ENCODE measurements at regions not wholly inside any gene's neighbourhood (a gene's known extent, or its start where the extent isn't known, plus 50 kb on each side); places are given as distances from the start of the nearest gene placed in this dataset.

DNA sequence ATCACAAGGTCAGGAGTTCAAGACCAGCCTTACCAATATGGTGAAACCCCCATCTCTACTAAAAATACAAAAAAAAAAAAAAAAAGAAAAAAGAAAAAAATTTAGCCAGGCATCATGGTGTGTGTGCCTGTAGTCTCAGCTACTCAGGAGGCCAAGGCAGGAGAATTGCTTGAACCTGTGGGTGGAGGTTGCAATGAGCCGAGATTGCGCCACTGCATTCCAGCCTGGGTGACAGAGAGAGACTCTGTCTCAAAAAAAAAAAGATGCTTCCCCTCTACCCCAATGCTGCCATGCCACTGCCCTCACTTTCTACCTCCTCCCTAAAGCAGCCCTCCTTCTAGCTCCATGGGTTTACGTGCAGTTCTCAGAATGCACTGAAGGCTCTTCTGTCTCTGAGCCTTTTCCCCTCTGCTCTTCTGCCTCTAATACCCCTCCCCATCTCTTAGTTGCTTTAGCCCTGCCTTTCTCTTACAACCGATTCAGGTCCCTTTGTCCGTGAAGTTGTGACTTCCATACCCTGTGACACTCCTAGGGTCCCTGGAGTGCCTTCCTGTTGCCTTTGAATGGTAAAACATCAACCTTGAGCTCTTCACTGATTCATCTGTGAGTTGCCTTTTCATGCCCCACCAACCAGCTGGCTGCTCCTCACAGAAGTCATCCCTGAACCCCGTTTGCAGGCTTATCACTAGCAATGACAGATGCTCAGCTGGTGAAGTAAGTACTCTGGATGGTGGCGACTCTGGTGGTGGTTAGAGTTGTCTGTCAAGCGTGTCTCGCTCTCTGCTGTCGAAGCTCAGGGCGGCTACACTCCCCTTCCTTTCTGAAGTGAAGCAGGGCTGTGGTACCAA, 234.9 kb downstream of the RHOU start:
- DNase-seq (ENCODE audit: low spot score), result no peak

DNA sequence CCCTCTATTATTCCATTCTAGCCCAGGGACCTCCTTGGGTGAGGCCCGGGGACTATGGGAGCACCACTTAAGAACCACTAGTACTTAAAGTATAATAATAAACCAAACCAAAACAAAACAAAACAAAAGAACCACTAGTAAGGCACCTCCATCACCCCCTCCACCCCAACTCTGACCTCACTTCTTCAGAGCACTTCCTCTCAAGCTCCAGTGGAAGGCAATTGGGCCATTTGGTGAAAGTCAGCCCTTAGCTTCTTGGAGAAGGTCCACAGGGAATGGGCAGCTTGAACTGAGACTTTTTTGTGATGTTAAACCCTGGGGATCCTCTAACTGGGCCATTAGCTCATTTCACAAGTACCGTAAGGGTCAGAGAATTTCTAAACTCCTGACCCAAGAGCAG, 237.3 kb downstream of the RHOU start:
- DNase-seq (ENCODE audit: low spot score), result no peak

DNA sequence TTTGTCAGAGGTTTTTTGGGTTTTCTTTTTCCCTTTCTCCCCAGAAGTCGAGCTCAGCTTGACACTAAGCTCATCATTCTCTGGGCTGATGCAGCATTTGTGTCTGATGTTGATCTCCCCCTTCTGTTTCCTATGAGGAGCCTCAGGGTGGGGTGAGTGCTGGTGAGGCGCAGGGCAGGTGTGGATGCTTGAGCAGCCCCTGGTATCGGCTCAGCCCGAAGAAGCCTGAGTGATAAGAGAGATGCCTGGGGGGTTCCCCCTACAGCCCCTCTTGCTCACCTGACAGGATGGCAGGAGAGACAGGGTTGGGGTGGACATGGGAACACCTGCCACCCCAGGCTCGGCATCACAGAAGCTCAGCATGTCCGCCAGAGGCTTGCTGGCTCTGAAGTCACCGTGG, 239.0 kb downstream of the RHOU start:
- DNase-seq (ENCODE audit: low spot score), result no peak

DNA sequence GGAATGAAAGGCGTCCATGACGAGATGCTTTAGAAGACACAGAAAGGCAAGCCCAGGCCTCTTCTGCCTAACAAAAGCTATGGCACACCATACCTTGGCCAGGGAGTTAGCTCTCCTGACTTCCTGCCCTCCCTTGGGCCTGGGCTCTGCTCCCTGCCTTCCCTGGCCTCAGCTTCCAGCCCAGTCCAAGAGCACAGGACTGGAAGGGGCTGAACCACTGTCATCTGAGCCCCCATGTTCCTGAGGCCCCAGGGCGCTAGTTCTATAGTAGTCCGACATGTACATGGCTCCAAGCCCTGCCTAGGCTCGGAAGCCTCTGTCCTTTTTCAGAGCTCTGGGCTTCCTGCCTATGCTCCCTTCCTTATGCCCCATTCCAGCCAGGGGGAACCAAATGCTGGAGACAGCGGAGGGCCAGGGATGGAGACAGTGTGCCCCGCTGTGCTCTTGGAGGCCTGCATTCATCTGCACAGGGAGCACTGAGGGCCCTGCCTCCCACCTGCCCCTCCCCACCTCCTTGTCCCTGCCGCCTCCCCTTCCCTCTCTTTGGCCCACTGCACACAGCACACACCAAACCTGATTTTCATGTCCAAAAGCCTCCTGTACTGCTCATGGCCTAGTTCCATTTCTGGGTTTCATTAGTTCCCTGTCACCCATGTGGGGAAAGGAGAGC, 240.1 kb downstream of the RHOU start:
- DNase-seq (ENCODE audit: low spot score), result no peak

DNA sequence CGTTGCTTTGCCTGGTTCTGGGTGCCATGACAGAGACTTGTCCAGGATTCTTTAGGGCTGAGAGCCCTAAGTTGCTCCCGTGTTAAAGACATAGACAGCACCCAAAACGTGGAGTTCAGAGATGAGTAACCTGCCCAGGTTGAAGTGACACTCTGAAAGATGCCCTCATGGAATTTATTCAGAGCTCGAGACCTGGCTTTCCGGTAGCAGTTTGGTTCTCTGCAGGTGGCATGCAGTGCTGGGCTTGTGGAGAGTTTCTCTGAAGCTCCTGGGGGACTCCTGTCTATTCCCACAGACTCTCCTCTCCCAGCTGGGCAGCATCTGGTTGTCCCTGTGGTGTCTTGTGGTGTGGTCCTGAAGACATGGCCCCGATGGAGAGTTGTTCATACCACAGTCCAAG, 241.0 kb downstream of the RHOU start:
- DNase-seq (ENCODE audit: low spot score), result no peak

DNA sequence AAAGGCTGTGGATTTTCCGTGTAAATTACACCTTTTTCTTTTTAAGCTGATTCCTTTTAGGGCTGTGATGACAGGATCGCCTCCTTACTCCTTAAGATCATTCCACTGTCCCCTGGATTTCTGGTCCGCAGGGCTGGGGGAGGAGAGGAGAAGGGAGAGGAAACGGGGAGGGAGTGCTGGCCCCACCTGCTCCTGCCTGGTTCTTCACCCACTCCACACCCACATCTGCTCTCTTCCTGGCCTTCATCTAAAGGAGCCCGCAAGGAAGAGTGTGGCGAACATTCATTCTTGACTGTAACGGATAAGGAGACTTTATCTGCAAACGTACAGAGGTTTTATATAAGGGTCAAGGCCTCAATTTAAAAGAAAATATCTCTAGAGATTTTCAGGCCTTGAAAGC, 242.0 kb downstream of the RHOU start:
- DNase-seq (ENCODE audit: low spot score), result no peak

DNA sequence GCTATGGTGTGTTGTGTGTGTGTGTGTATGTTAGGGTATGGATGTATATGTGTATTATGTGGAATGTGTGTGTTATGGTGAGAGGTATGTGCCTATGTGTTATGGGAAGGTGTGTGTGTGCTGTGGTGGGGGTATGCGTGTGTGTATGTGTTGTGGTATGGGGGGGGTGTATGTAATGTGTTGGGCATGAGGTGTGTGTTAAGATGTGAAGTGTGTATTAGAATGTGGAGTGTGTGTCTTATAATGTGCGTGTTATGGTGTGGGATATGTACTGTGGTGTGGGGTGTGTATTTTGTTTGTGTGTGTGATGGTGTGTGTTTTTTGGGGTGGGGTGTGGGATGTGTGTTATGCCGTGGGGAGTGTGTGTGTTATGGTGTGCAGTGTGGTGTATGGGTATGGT, 242.5 kb downstream of the RHOU start:
- DNase-seq (ENCODE audit: low spot score), result no peak

DNA sequence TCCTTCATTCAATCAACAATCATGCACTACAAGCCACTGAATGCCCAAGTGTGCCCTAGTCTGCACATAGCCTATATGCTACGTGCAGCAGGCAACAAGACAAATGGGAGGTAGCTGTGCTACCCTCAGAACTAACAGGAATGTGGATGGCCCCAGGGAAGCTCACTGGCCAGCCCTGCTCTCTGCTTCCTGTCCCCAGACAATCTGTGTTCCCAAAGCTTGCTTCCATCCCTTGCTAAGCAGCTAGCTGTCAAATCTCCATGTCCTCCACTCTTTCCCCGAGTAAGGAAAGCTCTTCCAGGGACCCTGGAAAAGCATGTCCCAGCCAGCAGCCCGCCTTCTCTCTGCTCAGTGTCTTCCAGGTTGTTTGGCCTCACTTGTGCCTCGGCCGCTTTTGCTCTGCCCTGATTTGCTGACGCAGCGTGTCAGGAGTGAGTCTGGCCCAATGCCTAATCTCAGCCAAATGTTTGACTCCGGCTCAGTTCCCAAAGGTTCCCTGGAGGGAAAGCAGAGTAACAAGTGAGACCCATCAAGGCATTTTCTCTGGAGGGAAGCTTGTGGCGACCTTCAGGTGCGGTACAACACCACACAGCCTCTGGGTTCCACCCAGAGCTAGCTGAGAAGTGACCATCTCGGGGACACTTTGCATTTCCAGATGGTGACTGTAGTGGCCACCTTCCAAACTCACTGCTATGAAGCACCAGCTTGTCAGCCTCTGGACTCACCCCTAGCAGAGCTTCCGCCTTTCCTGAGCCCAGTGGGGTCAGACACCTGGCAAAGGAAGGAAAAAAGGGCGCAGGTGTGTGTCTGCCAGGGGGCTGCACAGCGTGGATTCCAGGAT, 243.4 kb downstream of the RHOU start:
- no peak for DNase-seq (ENCODE audit: low spot score)

DNA sequence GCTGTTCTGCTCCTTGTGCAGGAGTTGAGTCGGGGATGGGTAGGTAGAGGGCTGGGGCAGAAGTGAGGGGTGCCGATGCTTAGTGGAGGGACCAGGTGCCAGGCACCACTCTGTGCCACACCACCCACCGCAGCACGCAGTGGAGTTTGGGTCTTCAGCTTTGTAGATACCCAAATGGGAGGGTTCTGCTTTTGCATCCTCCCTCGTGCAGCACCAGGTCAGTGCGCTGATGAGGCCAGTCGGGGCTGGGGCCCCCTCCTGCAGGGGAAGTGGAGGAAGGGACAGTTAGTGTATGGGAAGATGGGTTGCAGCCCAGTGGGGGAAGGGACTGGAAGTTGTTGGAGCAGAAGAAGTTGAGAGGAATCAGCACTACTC, 244.0 kb downstream of the RHOU start:
- no peak for DNase-seq (ENCODE audit: low spot score)

DNA sequence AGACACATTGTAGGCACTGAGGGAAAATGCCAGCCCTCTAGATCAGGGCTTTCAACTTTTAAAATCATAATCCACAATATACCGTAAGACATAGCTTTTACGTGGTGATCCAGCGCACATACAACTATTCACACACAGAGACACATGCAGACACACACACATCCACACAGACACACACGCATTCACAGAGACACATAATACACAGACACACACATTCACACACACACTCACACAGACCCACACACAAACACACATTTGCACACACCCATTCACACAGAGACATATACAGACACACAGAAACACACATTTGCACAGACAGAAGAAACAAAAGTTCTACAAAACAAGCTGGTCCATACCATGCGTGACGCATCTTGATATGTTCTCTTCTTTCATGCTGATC, 244.5 kb downstream of the RHOU start:
- no peak for DNase-seq (ENCODE audit: low spot score)

DNA sequence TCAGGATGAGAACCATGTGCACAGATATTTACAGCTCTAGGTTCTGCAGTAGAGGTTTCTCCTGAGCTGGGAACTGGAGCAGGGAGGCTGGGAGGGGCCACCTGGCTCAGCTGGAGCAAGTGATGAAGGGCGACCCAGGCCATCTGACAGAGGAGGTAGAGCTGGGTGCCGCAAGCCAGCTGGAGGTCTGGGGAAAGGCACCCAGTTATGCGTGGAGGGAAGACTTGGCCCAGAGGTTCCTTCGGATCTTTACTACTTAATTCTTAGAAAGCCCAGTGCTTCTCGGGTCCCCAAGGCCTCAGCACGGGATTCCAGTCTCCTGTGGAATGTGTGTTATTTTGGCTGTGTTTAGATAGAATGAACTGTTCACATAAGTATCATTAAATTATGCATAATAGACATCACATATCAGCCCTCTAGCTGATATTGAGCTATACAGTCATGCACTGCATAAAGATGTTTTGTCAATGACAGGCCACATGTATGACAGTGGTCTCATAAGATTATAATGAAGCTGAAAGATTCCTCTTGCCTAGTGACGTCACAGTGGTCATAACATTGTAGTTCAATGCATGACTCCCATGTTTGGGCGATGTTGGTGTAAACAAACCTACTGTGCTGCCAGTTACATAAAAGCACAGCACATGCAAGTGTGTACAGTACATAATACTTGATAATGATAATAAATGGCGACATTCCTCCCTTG, 245.1 kb downstream of the RHOU start:
- no peak for DNase-seq (ENCODE audit: low spot score)

DNA sequence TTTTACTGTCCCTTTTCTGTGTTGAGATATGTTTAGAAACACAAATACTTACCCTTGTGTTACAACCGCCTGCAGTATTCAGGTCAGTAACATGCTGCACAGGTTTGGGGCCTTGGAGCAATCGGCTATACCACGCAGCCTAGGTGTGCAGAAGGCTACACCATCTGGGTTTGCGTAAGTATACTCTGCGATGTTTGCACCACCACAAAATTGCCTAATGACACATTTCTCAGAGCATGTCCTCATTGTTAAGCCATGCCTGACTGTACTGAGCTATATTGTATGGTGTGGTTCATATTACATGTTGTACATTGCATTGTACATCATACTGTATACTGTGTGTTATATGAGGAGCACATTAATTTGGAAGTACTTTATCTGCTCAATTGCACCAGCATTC, 247.4 kb downstream of the RHOU start:
- no peak for DNase-seq (ENCODE audit: low spot score)

DNA sequence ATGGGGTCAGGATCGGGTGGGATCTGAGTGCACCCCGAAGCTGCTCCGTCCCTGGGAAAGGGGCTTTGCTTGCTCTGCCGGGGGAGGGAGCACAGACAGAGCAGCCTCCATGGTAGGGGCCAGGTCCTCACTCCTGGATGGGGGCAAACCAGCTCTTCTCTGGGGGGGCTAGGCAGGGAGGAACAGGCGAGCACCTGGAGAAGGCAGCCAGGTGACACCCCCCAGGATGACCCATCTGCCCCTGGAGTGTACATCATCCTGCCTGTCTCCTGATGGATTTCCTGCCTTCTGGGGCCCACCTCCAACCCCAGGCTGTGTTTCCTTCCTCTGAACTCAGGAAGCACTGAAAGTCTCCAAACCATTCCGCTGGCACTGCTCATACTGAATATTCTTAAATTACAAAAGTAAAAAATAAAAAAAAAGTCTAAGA, 248.0 kb downstream of the RHOU start:
- no peak for DNase-seq (ENCODE audit: low spot score)

DNA sequence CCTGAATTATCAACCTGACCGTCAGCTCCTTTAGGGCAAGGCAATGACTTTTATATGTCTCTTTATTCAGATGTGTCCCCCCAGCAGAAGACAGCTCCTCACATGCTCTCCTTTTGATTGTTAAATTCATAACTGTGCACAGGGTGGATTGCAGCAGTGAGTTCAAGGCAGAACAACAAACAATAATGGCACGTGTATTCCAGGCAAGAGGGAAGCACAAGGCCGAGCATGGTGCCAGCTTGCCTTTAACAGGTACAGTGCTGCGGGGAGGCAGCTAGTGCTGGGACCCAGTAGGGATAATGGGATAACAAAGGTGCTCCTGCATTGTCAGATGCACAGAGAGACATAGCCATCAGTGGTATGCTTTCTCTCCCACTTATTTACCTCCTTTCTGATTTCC, 248.4 kb downstream of the RHOU start:
- no peak for DNase-seq (ENCODE audit: low spot score)

DNA sequence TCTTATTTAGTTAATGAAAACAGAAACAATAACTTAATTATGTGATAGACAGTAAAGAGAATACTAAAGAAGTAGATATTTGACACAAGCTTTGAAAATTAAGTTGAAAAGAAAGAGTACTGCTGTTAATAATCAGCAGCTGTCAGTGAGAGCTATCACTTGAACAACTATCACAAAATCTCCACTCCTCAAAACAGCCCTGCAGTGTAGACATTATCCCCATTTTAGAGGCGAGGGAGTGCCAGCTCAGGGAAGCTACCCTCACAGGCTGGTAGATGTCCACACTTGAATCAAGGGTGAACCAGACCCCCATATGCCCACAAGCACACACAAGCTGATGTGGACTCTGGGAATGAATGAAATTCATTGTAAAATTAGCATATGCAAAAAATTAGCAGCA, 248.8 kb downstream of the RHOU start:
- DNase-seq (ENCODE audit: low spot score), result no peak

DNA sequence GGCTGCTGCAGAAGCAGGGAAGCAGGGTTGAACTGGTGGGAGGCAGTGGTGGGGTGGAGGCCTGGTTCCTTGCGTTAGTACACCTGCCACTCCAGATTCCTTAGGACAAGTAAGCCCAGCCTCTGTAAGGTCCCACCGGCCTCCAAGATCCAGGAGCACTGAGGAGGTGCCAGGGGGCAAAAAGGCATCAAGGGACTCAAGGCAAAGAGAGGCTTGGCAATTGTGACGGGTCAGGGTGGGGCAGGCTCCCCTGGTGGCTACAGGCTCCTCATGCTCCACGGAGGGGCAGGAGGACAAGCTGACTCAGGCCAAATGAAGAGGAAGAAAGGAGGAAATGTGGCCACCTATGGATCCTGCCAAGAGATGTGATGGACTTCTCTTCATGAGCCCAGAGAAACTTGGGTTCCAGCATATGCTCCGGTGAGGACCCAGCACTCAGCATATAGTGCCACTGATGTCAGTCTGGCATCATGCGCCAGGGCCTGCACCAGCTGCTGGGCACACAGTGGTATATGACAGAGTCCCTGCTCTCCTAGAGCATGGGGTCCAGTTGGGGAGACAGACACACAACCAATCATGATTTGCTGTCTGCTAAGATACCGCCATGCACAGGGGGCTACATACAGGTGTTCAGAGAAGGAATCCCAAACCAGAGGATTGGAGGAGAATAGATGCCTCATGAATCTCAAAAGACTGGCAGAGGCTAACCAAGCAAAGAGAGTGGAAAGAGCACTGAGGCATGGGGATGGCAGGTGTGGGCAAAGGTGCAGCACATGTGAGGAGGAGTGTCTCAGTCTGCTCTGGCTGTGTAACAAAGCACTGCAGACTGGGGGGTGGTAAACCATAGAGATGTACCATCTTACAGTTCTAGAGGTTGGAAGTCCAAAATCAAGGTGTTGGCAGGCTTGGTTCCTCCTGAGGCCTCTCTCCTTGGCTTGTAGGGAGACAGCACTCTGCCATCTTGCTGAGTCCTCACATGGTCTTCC, 249.7 kb downstream of the RHOU start:
- DNase-seq (ENCODE audit: low spot score), result no peak

DNA sequence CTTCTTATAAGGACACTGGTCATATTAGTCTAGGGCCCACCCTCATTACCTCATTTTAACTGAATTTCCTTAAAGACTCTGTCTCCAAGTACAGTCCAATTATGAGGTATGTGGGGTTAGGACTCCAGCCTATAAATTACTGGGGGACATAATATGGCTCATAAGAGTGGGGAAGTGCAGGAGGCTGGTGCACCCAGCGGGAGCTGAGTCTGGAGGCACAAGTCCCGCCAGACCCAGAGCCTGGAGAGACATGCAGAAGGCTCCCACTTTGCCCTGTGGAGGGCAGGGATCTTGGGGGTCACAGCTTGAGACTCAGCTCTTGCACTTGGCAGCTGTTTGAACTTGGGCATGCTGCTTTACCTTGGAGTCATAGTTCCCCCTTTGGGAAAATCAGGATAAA, 250.4 kb downstream of the RHOU start:
- DNase-seq (ENCODE audit: low spot score), result no peak

DNA sequence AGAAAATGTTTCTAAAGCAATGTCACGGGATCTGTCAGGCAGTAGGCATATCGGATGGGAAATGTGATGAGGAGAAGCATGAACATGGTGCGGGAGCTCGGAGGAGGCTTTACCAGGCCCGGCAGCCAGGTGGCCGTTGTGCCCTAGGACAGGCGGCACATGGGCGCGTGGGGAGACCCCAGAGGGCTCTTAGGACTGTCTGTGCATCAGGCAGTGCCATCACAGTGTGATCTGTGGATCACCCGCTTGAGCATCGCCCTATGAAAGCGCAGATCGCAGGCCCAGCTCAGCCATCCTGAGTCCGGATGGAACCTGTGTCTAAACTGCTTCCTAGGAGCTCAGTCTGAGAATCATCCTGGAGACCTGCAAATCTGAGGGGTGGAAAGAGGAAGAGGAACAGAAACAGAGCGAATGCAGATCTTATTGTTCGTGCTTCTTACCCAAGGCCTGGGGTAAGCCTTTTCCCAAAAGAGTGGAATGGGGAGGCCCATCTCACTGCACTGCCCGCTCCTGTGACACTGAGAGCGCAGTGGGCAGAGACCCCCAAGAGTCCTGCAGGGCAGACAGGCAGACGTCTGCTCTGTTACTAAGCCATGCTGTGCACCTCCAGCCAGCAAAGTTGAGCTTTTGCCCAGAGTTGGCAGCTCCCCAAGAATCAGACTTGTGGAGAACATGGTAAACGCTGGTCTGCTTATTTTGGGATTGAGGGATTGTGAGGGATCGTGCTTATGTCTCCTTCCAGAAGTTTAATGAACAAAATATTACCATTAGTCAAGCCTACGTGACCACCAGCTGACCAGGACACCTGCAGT, 251.0 kb downstream of the RHOU start:
- no peak for DNase-seq (ENCODE audit: low spot score)

DNA sequence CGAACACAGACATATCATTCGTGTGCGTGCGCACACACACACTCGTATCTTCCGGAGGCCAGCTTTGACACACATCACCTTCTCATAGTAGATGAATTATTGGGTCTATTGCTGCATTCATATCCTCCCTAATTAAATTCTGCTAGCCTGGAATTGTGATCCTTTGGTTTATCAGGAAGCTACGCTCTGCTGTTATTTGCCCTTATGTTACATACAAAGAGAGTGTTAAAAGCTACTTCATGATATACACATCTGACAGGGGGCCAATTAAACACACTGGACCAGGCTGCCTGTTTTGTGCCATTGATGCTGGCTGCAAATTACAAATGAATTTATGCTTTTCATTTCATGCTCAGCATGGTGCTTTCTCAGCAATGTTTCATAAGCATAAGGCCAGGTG, 252.0 kb downstream of the RHOU start:
- DNase-seq (ENCODE audit: low spot score), result no peak

Measured in mesenteric fat pad (tissue), 1 donor.